GM18511 (cell line): ENCODE measurements at regions not wholly inside any gene's neighbourhood (a gene's known extent, or its start where the extent isn't known, plus 50 kb on each side); places are given as distances from the start of the nearest gene placed in this dataset.
"Not testable (repeated sequence)": the region's sequence is repeated elsewhere in the genome, so short reads cannot be mapped to it uniquely, and the experiment has no call there.

Source experiments
- ATAC-seq: cut with Tn5 transposase; IDR thresholded peaks from one replicate; pipeline ENCODE4 v1.9.1; 2021; ENCODE audit warnings: mild to moderate bottlenecking, moderate library complexity; ENCODE audit not compliant: unreplicated experiment

GRCh38 chr3:166265153-166265552 is 427.9 kb upstream of the BCHE start:
- ATAC-seq: no peak

GRCh38 chr3:166263460-166263859 is 426.2 kb upstream of the BCHE start:
- ATAC-seq: no peak

GRCh38 chr3:166258293-166258850 is 421.1 kb upstream of the BCHE start:
- ATAC-seq: not testable (repeated sequence)

- ATAC-seq: no peak
These were observed 420.5 kb upstream of the BCHE start for GRCh38 chr3:166257715-166258114.

- no peak for ATAC-seq
These were observed 411.6 kb upstream of the BCHE start for GRCh38 chr3:166248784-166249183.

DNA sequence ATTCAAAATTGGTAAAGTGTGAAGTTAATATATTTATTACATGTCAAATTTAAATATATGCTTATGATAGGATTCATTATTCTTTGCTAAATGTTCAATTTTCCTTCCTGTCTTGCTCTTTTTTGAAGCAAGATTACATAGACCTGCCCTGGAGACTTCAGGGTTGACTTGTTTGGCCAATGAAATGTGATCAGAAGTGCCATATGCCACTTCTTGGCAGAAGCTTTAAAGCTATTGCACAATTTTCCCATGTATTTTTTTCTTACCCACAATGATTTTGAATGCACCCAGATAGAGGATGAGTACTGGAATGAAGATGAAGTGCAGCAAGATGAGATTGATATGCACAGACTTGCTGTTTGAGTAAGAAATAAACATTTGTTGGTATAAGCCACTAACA is 406.3 kb upstream of the BCHE start:
- ATAC-seq: no peak

- no peak for ATAC-seq
These were observed 385.9 kb upstream of the BCHE start for GRCh38 chr3:166223120-166223519.

- ATAC-seq: no peak
These were observed 374.2 kb upstream of the BCHE start for GRCh38 chr3:166211451-166211850.

DNA sequence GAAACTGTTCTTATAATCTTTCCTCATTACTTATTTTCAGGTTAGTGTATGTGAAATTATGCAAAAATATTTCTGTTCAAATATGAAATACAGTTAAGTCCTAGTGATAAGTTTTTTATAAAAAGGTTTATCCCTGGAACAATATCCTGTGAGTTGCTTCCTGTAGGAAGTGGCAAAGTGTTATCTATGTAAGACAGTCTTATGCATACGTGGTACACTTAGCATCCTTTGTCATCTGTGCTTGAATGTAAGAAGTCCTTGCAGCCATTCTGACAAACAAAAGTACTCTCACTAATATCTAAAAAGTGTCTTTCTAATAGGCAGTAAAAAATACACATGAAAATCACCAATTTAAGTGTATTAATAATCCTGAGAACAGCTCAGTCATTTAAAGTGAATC is 372.5 kb upstream of the BCHE start:
- no peak for ATAC-seq

GRCh38 chr3:166205158-166205557 is 367.9 kb upstream of the BCHE start:
- ATAC-seq: no peak

GRCh38 chr3:166201476-166201875 is 364.3 kb upstream of the BCHE start:
- ATAC-seq: no peak

- ATAC-seq: no peak
These were observed 362.3 kb upstream of the BCHE start for GRCh38 chr3:166199491-166199890.

- ATAC-seq: no peak
These were observed 358.6 kb upstream of the BCHE start for GRCh38 chr3:166195808-166196207.

DNA sequence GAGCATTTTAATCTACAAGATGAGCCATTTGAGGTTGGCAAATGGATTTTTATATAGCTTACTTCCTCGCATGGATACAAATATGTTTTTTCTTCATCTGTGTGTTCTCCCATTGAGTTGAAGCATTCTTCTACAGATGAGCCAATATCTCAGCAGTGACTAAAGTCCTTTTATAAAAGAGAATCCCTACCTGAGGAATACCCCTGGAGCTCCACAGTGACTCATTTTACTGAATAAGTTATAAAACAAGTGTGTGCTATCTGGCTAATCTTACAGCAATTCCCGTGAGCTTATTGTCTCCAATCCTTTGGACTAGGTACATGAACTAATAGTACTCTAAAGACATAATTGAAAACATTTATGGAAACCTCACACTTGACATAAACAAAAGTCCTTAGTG is 354.2 kb upstream of the BCHE start:
- ATAC-seq: no peak

DNA sequence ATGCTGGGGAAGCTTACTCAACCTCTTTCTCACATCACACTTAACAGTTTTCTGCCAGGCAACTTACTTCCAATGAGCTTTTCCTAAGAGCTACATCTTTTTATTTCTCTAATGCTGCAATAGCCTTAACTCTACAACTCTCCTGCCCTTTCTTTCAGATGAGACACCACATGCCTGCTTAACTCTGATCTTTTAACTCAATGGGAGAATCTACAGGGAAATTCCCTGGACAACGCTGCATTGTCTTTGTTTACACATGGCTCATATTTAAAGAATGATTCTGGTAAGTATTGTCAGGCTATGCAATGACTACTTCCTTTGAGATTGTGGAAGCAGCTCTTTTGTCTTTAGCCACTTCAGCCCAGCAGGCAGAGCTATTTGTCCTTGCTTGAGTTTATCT is 353.1 kb upstream of the BCHE start:
- ATAC-seq: no peak

GRCh38 chr3:166187237-166187636 is 350.0 kb upstream of the BCHE start:
- ATAC-seq: no peak

GRCh38 chr3:166186003-166186402 is 348.8 kb upstream of the BCHE start:
- no peak for ATAC-seq

DNA sequence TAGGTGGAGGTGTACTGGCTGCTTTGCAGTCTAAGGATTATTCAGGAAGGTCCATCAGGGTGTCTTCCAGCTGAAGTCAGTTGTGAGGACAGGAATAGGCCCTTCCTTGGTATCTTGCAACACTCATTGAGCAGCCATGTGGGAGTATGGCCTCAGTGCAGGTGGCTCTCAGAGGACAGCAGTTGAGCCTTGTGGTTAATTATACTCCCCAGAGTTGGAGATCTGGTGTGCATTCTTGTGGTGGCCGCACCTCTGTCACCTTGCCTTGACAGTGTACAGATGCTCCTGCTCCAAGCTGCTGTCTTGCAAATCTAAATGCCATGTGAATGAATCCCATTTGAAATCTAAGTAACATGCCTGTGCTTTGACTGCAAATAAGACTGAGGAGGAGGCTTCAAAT is 339.9 kb upstream of the BCHE start:
- no peak for ATAC-seq

DNA sequence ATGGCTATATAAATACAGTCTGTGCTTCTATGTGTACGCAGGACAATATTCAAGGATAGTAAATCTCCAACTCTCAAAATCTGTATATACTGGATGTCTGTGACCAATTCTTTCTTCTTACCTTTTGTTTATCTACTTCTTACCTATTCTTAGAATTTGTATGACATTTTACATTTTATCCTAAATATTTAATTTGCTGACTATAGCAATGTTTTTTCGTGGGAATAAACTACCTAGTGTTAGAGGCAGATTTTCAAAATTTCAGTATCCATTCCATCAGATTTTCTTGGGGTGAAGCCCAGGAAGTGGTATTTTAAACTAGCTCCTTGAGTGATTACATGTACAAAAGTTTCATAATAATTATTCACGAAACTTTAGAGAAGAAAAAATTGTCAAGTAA is 334.5 kb upstream of the BCHE start:
- no peak for ATAC-seq

DNA sequence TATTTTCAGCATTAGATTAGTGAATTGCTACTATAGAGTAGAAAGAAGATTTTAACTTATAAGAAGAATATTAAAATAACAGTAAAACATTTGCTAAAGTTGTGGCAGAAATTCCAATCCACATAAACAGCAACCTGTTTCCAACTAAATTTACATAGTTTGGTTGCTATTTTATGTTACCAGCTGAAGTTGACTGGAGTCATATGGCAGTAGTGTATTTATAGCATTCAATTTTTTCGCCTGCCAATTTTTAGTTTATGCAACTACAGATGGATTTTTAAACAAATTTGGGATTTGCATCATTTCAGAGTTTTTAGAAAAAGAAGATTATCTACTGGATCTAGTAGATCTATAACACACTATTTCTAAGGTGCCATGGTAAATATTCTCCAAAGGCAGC is 332.5 kb upstream of the BCHE start:
- ATAC-seq: no peak

DNA sequence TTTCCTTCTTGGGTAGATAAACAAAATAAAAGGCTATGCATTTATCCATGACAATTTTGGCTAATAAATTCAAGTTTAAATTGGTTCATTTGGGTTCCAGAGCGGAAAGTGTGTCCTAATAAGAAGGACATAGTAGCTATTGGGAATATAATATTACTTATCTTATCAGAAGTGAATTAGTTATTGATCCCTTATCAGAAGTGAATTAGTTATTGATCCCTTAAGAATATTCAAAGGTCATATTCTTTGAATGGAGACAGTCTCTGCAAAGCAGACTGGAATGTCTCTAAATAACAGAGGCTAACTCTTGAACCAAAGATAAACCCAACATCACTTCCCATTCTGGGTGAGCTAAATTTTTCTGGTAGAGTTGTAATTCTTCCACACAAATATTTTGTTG is 290.7 kb upstream of the BCHE start:
- ATAC-seq: no peak

GRCh38 chr3:166125179-166125578 is 288.0 kb upstream of the BCHE start:
- ATAC-seq: no peak

GRCh38 chr3:166123576-166123975 is 286.4 kb upstream of the BCHE start:
- no peak for ATAC-seq

DNA sequence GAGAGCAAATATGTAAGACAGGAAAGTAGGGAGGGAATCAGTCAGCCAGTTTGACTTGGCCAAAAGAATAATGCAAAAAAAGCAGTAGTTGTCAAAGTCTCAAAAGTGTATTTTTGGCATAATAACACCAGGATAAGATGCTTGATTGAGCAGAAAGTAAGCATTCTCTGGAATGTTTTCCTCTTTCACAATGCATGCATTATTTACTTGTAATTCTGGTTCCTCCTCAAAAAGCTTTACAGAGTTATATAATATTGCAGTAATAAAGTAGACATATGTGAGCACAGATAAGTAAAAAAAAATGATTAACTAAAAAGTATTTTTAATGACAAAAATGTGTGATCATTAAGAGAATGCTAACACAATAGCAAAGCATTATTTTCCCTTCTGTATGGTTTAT is 285.9 kb upstream of the BCHE start:
- no peak for ATAC-seq
